ENCODE measurements at regions not wholly inside any gene's neighbourhood (a gene's known extent, or its start where the extent isn't known, plus 50 kb on each side); places are given as distances from the start of the nearest gene placed in this dataset.

DNA sequence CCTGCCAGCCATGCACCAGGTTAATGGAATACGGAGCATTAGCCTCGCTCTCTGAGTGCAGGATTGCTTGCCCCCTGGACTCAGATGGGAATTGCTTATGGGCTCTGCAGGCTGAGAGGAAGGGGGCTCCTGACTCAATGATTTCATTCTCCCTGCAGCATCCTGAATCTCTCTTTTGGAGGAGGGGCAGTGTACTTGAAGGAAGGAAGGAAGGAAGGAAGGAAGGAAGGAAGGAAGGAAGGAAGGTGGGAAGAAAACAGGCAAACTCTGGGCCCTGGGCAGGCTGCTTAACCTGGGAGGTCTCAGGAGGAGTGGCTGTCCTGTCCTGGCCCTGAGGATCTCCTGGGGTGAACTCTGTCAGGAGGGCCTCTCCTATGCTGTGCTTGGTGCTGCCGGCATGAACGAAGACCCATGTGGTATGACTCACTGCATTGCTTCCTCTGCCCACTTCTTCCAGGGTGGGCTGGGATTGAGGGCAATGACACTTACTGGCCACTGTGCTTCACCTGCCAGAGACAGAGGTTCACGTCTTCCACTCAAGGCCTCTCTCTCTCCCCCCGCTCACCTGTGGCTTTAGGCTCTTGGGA lies 257.1 kb upstream of the CSF3R start:
- TF ChIP-seq CTCF (IDR thresholded peaks at IDR 0.05): no peak
- no peak for TF ChIP-seq SMC3 (IDR thresholded peaks at IDR 0.05)
- no peak for TF ChIP-seq EHF (CRISPR knock-in tag; IDR thresholded peaks at IDR 0.05)
- no peak for TF ChIP-seq ZNF302 (CRISPR knock-in tag; IDR thresholded peaks at IDR 0.05)
- no peak for TF ChIP-seq HDAC2 (IDR thresholded peaks at IDR 0.05)
- TF ChIP-seq, protein P1, sequence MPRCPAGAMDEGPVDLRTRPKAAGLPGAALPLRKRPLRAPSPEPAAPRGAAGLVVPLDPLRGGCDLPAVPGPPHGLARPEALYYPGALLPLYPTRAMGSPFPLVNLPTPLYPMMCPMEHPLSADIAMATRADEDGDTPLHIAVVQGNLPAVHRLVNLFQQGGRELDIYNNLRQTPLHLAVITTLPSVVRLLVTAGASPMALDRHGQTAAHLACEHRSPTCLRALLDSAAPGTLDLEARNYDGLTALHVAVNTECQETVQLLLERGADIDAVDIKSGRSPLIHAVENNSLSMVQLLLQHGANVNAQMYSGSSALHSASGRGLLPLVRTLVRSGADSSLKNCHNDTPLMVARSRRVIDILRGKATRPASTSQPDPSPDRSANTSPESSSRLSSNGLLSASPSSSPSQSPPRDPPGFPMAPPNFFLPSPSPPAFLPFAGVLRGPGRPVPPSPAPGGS (IDR thresholded peaks at IDR 0.05): no peak
- TF ChIP-seq, protein P2, sequence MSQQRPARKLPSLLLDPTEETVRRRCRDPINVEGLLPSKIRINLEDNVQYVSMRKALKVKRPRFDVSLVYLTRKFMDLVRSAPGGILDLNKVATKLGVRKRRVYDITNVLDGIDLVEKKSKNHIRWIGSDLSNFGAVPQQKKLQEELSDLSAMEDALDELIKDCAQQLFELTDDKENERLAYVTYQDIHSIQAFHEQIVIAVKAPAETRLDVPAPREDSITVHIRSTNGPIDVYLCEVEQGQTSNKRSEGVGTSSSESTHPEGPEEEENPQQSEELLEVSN (IDR thresholded peaks at IDR 0.05; ENCODE audit: borderline replicate concordance, low read depth): no peak
- TF ChIP-seq FOSB (CRISPR knock-in tag; IDR thresholded peaks at IDR 0.05): no peak
- TF ChIP-seq BHLHE40 (IDR thresholded peaks at IDR 0.05; ENCODE audit: low read depth, low read length): no peak
- no peak for TF ChIP-seq FOSL2 (IDR thresholded peaks at IDR 0.05)
- no peak for TF ChIP-seq FOSL2 (CRISPR knock-in tag; IDR thresholded peaks at IDR 0.05)
- TF ChIP-seq ESRRA (IDR thresholded peaks at IDR 0.05; ENCODE audit: borderline replicate concordance, low read length): no peak
- TF ChIP-seq SREBF2 (IDR thresholded peaks at IDR 0.05): no peak
- TF ChIP-seq CHD4 (IDR thresholded peaks at IDR 0.05; ENCODE audit: borderline replicate concordance): no peak
- TF ChIP-seq ELK1 (IDR thresholded peaks at IDR 0.05; ENCODE audit: low read depth, low read length): no peak

Data from A549 (cell line).